Esophagus squamous epithelium (tissue), 5 donors: ENCODE measurements at regions not wholly inside any gene's neighbourhood (a gene's known extent, or its start where the extent isn't known, plus 50 kb on each side); places are given as distances from the start of the nearest gene placed in this dataset.

Experiments
- DNase-seq: peaks from one replicate; lab custom pipeline; 2025; lab: John Stamatoyannopoulos, UW
- H3K27ac ChIP-seq, 4 donors: fragments of 200-600 bp; sonication (generic); one replicate each; pipeline ENCODE4 v1.5.1; 2016 to 2019; ENCODE audit warnings: mild to moderate bottlenecking in 1 of 4
- H3K27me3 ChIP-seq, 4 donors: fragments of 200-600 bp; sonication (generic); 1 replicate in 3 of 4; 2 replicates in 1 of 4; pipeline versions ENCODE4 v1.5.1 to v1.6.0; 2017 to 2021; ENCODE audit warnings: antibody characterized with exemption in 1 of 4
- H3K36me3 ChIP-seq, 3 donors: fragments of 200-600 bp; sonication (generic); one replicate each; pipeline ENCODE4 v1.5.1; 2016 to 2019
- H3K4me1 ChIP-seq, 3 donors: fragments of 200-600 bp; sonication (generic); one replicate each; pipeline ENCODE4 v1.5.1; 2017 to 2019
- H3K4me3 ChIP-seq, 4 donors: fragments of 200-600 bp; sonication (generic); 1 replicate in 3 of 4; 2 replicates in 1 of 4; pipeline ENCODE4 v1.5.1; 2016 to 2019; ENCODE audit warnings: mild to moderate bottlenecking in 2 of 4, moderate library complexity in 1 of 4
- H3K9me3 ChIP-seq, 3 donors: fragments of 200-600 bp; sonication (generic); one replicate each; pipeline ENCODE4 v1.5.1; 2016 to 2019
- POLR2A ChIP-seq, 4 donors: fragments of 450-650 bp; IDR thresholded peaks; one replicate each; pipeline ENCODE4 v1.6.1; 2017; ENCODE audit warnings: antibody characterized with exemption in 4 of 4, mild to moderate bottlenecking in 4 of 4, moderate library complexity in 3 of 4
- WGBS, 2 donors: methylation state at CpG; one replicate each; pipeline ENCODE4 v1.1.5; 2018; 5-methylcytosine and 5-hydroxymethylcytosine counted together
- intact Hi-C: fragments of 100-400 bp; cut with DNase I; formaldehyde crosslinking; loops from one replicate; pipeline ENCODE4 v1.15.0; 2022
- TF ChIP-seq, protein P1 (sequence below), 6 experiments: fragments of 450-650 bp in 4 of 6; fragments of 200-600 bp in 2 of 6; sonication (generic) in 2 of 6; IDR thresholded peaks; one replicate each; pipeline ENCODE4 v1.5.1; 2016 to 2019; ENCODE audit warnings: antibody characterized with exemption in 6 of 6, mild to moderate bottlenecking in 4 of 6, moderate library complexity in 4 of 6
- donor health status: DM: yes; HTN: yes; CAD: no.

DNA sequence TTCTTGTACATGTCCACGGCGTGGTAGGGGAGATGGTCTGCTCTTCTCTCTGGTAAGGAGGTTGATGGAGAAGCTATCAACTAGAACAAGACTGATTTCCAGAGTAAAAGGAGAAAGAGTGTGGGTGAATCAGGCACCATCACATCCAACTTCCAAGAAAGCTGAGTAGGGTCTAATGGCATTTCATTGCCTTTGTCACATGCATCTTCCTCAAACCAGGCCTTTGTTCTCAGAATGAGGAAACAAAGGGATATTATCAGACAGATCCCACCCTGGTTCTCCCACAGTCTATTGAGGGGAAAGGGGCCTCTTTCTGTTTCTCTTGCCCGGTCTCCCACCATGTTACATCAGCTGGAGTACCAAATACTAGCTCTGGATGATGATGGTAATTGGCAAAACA is 160.2 kb upstream of the RBPJ start:
- intact Hi-C loops = no loop called here
- no peak overlapping the region for H3K4me3 ChIP-seq
- no peaks in the 10 kb centered on the region for H3K9me3 ChIP-seq
- H3K4me1 ChIP-seq = no peaks in the 10 kb centered on the region
- no peaks in the 10 kb centered on the region for H3K36me3 ChIP-seq
- 92 to 94% methylated on average over 2 to 3 of the region's 3 CpGs for WGBS, 2 donors
- H3K27ac ChIP-seq = no peak overlapping the region
- DNase-seq = no peak
- no peak for TF ChIP-seq POLR2A (IDR thresholded peaks at IDR 0.05)
- TF ChIP-seq, protein P1, sequence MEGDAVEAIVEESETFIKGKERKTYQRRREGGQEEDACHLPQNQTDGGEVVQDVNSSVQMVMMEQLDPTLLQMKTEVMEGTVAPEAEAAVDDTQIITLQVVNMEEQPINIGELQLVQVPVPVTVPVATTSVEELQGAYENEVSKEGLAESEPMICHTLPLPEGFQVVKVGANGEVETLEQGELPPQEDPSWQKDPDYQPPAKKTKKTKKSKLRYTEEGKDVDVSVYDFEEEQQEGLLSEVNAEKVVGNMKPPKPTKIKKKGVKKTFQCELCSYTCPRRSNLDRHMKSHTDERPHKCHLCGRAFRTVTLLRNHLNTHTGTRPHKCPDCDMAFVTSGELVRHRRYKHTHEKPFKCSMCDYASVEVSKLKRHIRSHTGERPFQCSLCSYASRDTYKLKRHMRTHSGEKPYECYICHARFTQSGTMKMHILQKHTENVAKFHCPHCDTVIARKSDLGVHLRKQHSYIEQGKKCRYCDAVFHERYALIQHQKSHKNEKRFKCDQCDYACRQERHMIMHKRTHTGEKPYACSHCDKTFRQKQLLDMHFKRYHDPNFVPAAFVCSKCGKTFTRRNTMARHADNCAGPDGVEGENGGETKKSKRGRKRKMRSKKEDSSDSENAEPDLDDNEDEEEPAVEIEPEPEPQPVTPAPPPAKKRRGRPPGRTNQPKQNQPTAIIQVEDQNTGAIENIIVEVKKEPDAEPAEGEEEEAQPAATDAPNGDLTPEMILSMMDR (IDR thresholded peaks at IDR 0.05) = no peak
- H3K27me3 ChIP-seq = no peaks in the 10 kb centered on the region

GRCh38 chr4:26161030-26161824 is 159.6 kb upstream of the RBPJ start:
- peak overlapping the region in 1 of 4 donors; percentile 10 for H3K27ac ChIP-seq
- intact Hi-C loops = no loop called here
- TF ChIP-seq, protein P1 (IDR thresholded peaks at IDR 0.05) = no peak
- TF ChIP-seq POLR2A (IDR thresholded peaks at IDR 0.05) = no peak

GRCh38 chr4:26162101-26162500 is 158.7 kb upstream of the RBPJ start:
- H3K4me3 ChIP-seq = no peak overlapping the region
- DNase-seq = no peak
- WGBS, 2 donors = 52 to 93% methylated on average over 2 to 4 of the region's 4 CpGs
- intact Hi-C loops = no loop called here
- peak overlapping the region in 1 of 4 donors; percentile 10 for H3K27ac ChIP-seq
- TF ChIP-seq, protein P1 (IDR thresholded peaks at IDR 0.05) = no peak
- no peak for TF ChIP-seq POLR2A (IDR thresholded peaks at IDR 0.05)
- H3K27me3 ChIP-seq = no peaks in the 10 kb centered on the region
- no peaks in the 10 kb centered on the region for H3K9me3 ChIP-seq
- H3K4me1 ChIP-seq = no peaks in the 10 kb centered on the region
- H3K36me3 ChIP-seq = no peaks in the 10 kb centered on the region

More at GRCh38 chr4:26161030-26161824, 159.6 kb upstream of the RBPJ start:
- no peak for DNase-seq
- WGBS, 2 donors = 75 to 91% methylated on average over 4 to 5 of the region's 5 CpGs
- no peaks in the 10 kb centered on the region for H3K4me1 ChIP-seq
- H3K9me3 ChIP-seq = no peaks in the 10 kb centered on the region
- no peaks in the 10 kb centered on the region for H3K36me3 ChIP-seq
- H3K4me3 ChIP-seq = no peak overlapping the region
- no peaks in the 10 kb centered on the region for H3K27me3 ChIP-seq

GRCh38 chr4:26163425-26164362 is 157.1 kb upstream of the RBPJ start:
- peak overlapping the region in 2 of 4 donors; percentile 6 to 15 for H3K4me3 ChIP-seq
- H3K36me3 ChIP-seq = no peaks in the 10 kb centered on the region
- DNase-seq = no peak
- H3K9me3 ChIP-seq = no peaks in the 10 kb centered on the region
- H3K27me3 ChIP-seq = no peaks in the 10 kb centered on the region
- no peaks in the 10 kb centered on the region for H3K4me1 ChIP-seq
- 79 to 84% methylated on average over 9 of the region's 9 CpGs for WGBS, 2 donors
- intact Hi-C loops = no loop called here
- H3K27ac ChIP-seq = no peak overlapping the region
- TF ChIP-seq, protein P1 (IDR thresholded peaks at IDR 0.05) = no peak
- no peak for TF ChIP-seq POLR2A (IDR thresholded peaks at IDR 0.05)
